ENCODE measurements at regions not wholly inside any gene's neighbourhood (a gene's known extent, or its start where the extent isn't known, plus 50 kb on each side); places are given as distances from the start of the nearest gene placed in this dataset.

- in situ Hi-C loops (cut with HindIII; ENCODE audit: low sequenced_read_pairs), result no loop called here
Observed at GRCh38 chr22:49289822-49290679, 537.6 kb downstream of the BRD1 start.

- in situ Hi-C loops (cut with HindIII; ENCODE audit: low sequenced_read_pairs), result no loop called here
Observed at GRCh38 chr22:49286181-49286760, 541.4 kb downstream of the BRD1 start.

- in situ Hi-C loops (cut with HindIII; ENCODE audit: low sequenced_read_pairs), result no loop called here
Observed at GRCh38 chr22:49284931-49285330, 542.7 kb downstream of the BRD1 start.

- in situ Hi-C loops (cut with HindIII; ENCODE audit: low sequenced_read_pairs), result no loop called here
Observed at GRCh38 chr22:49284056-49284784, 543.5 kb downstream of the BRD1 start.

GRCh38 chr22:49282596-49282995, 545.1 kb downstream of the BRD1 start:
- in situ Hi-C loops (cut with HindIII; ENCODE audit: low sequenced_read_pairs), result no loop called here

- in situ Hi-C loops (cut with HindIII; ENCODE audit: low sequenced_read_pairs), result no loop called here
Observed at GRCh38 chr22:49281467-49282340, 546.0 kb downstream of the BRD1 start.

GRCh38 chr22:49278340-49278739, 549.3 kb downstream of the BRD1 start:
- in situ Hi-C loops (cut with HindIII; ENCODE audit: low sequenced_read_pairs), result no loop called here

GRCh38 chr22:49276567-49276966, 551.1 kb downstream of the BRD1 start:
- in situ Hi-C loops (cut with HindIII; ENCODE audit: low sequenced_read_pairs), result no loop called here

GRCh38 chr22:49274754-49275380, 552.8 kb downstream of the BRD1 start:
- in situ Hi-C loops (cut with HindIII; ENCODE audit: low sequenced_read_pairs), result no loop called here

- in situ Hi-C loops (cut with HindIII; ENCODE audit: low sequenced_read_pairs), result no loop called here
Observed at GRCh38 chr22:49272546-49273125, 555.0 kb downstream of the BRD1 start.

- in situ Hi-C loops (cut with HindIII; ENCODE audit: low sequenced_read_pairs), result no loop called here
Observed at GRCh38 chr22:49271831-49272230, 555.8 kb downstream of the BRD1 start.

GRCh38 chr22:49271369-49271727, 556.3 kb downstream of the BRD1 start:
- in situ Hi-C loops (cut with HindIII; ENCODE audit: low sequenced_read_pairs), result no loop called here

- in situ Hi-C loops (cut with HindIII; ENCODE audit: low sequenced_read_pairs), result no loop called here
Observed at GRCh38 chr22:49270595-49271368, 556.9 kb downstream of the BRD1 start.

GRCh38 chr22:49269928-49270327, 557.7 kb downstream of the BRD1 start:
- in situ Hi-C loops (cut with HindIII; ENCODE audit: low sequenced_read_pairs), result no loop called here

GRCh38 chr22:49269371-49269770, 558.3 kb downstream of the BRD1 start:
- in situ Hi-C loops (cut with HindIII; ENCODE audit: low sequenced_read_pairs), result no loop called here

- in situ Hi-C loops (cut with HindIII; ENCODE audit: low sequenced_read_pairs), result no loop called here
Observed at GRCh38 chr22:49268924-49269323, 558.7 kb downstream of the BRD1 start.

- in situ Hi-C loops (cut with HindIII; ENCODE audit: low sequenced_read_pairs), result no loop called here
Observed at GRCh38 chr22:49267996-49268395, 559.7 kb downstream of the BRD1 start.

GRCh38 chr22:49266561-49267519, 560.8 kb downstream of the BRD1 start:
- in situ Hi-C loops (cut with HindIII; ENCODE audit: low sequenced_read_pairs), result no loop called here

All from DLD1 (cell line).